ENCODE measurements at regions not wholly inside any gene's neighbourhood (a gene's known extent, or its start where the extent isn't known, plus 50 kb on each side); places are given as distances from the start of the nearest gene placed in this dataset.

DNA sequence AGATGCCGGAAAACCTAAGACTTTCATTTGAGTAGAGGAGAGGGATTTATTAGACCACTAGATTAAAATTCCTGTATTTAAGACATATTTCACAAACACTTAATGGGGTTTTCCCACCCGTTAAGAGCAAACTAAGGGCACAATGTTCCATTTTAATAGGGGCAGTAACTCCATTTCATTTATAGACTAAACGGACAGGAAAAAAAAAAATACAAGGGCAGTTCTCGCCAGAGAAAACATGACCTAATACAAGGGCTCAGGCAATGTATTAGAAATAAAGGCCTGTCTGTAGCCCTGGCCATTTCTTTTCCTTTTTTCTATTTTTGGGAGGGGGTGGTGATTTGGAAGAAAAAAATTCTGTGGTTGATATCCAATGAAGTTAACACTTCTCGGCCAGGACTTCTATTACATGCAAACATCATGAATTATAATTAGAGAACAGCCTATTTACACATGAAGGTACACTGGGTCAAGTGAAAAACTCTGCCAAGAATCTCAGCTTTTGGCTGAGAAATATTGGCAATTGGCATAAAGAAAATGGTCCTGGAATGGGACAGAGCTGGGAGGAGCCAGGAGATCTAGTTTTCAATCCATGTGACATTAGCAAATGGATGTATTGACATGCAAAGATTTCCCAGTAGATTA, 641.1 kb upstream of the TBX3 start:
- ATAC-seq: no peak
- TF ChIP-seq RARB (CRISPR knock-in tag; IDR thresholded peaks at IDR 0.05): no peak
- TF ChIP-seq, protein P1, sequence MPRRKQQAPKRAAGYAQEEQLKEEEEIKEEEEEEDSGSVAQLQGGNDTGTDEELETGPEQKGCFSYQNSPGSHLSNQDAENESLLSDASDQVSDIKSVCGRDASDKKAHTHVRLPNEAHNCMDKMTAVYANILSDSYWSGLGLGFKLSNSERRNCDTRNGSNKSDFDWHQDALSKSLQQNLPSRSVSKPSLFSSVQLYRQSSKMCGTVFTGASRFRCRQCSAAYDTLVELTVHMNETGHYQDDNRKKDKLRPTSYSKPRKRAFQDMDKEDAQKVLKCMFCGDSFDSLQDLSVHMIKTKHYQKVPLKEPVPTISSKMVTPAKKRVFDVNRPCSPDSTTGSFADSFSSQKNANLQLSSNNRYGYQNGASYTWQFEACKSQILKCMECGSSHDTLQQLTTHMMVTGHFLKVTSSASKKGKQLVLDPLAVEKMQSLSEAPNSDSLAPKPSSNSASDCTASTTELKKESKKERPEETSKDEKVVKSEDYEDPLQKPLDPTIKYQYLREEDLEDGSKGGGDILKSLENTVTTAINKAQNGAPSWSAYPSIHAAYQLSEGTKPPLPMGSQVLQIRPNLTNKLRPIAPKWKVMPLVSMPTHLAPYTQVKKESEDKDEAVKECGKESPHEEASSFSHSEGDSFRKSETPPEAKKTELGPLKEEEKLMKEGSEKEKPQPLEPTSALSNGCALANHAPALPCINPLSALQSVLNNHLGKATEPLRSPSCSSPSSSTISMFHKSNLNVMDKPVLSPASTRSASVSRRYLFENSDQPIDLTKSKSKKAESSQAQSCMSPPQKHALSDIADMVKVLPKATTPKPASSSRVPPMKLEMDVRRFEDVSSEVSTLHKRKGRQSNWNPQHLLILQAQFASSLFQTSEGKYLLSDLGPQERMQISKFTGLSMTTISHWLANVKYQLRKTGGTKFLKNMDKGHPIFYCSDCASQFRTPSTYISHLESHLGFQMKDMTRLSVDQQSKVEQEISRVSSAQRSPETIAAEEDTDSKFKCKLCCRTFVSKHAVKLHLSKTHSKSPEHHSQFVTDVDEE (CRISPR knock-in tag; IDR thresholded peaks at IDR 0.05): no peak
- no peak for TF ChIP-seq PPARA (CRISPR knock-in tag; IDR thresholded peaks at IDR 0.05; ENCODE audit: borderline replicate concordance)
- TF ChIP-seq ARNTL (CRISPR knock-in tag; IDR thresholded peaks at IDR 0.05; ENCODE audit: borderline replicate concordance, low read depth): no peak
- TF ChIP-seq, protein P2, sequence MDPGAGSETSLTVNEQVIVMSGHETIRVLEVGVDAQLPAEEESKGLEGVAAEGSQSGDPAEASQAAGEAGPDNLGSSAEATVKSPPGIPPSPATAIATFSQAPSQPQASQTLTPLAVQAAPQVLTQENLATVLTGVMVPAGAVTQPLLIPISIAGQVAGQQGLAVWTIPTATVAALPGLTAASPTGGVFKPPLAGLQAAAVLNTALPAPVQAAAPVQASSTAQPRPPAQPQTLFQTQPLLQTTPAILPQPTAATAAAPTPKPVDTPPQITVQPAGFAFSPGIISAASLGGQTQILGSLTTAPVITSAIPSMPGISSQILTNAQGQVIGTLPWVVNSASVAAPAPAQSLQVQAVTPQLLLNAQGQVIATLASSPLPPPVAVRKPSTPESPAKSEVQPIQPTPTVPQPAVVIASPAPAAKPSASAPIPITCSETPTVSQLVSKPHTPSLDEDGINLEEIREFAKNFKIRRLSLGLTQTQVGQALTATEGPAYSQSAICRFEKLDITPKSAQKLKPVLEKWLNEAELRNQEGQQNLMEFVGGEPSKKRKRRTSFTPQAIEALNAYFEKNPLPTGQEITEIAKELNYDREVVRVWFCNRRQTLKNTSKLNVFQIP (CRISPR knock-in tag; IDR thresholded peaks at IDR 0.05; ENCODE audit: borderline replicate concordance, low read depth): no peak
- TF ChIP-seq ZNF70 (CRISPR knock-in tag; IDR thresholded peaks at IDR 0.05): no peak
- TF ChIP-seq, protein P3, sequence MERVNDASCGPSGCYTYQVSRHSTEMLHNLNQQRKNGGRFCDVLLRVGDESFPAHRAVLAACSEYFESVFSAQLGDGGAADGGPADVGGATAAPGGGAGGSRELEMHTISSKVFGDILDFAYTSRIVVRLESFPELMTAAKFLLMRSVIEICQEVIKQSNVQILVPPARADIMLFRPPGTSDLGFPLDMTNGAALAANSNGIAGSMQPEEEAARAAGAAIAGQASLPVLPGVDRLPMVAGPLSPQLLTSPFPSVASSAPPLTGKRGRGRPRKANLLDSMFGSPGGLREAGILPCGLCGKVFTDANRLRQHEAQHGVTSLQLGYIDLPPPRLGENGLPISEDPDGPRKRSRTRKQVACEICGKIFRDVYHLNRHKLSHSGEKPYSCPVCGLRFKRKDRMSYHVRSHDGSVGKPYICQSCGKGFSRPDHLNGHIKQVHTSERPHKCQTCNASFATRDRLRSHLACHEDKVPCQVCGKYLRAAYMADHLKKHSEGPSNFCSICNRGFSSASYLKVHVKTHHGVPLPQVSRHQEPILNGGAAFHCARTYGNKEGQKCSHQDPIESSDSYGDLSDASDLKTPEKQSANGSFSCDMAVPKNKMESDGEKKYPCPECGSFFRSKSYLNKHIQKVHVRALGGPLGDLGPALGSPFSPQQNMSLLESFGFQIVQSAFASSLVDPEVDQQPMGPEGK (CRISPR knock-in tag; IDR thresholded peaks at IDR 0.05; ENCODE audit: borderline replicate concordance): no peak

DNA sequence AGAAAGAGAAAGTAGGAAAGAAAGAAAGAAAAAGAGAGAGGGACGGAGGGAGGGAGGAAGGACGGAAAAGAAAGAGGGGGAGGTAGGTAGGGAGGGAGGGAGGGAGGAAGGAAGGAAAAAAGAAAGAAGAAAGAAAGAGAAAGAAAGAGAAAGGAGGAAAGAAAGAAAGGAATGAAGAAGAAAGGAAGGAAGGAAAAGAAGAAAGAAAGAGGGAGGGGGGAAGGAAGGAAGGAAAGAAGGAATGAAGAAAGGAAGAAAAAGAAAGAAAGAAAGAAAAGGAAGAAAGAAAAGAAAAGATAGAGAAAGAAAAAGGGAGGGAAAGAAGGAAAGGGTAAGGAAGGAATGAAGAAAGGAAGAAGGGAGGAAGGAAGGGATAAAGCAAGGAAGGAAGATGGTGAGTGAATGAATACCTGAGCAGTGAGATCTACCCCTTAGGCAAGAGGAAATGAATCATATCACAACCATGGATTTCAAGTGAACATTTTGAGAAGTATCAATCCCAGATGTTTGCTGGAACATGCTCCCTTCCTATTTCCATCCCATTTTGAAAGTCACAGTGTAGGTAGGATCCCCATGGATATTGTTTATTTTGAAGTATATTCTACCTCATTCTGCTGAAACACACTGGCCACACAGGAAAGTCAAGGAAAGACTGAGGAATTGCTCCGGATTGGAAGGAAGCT, 639.4 kb upstream of the TBX3 start:
- TF ChIP-seq ARNTL (CRISPR knock-in tag; IDR thresholded peaks at IDR 0.05; ENCODE audit: borderline replicate concordance, low read depth): no peak
- TF ChIP-seq OSR1 (CRISPR knock-in tag; IDR thresholded peaks at IDR 0.05): no peak
- no peak for TF ChIP-seq SNAI2 (CRISPR knock-in tag; IDR thresholded peaks at IDR 0.05)
- TF ChIP-seq BACH2 (CRISPR knock-in tag; IDR thresholded peaks at IDR 0.05; ENCODE audit: borderline replicate concordance): no peak
- TF ChIP-seq ESRRG (CRISPR knock-in tag; IDR thresholded peaks at IDR 0.05): no peak
- peak; percentile 64 for ATAC-seq

- ATAC-seq: peak; percentile 86
- TF ChIP-seq SNAI2 (CRISPR knock-in tag; IDR thresholded peaks at IDR 0.05) (no peak), ZNF70 (CRISPR knock-in tag; IDR thresholded peaks at IDR 0.05) (no peak), PPARA (CRISPR knock-in tag; IDR thresholded peaks at IDR 0.05; ENCODE audit: borderline replicate concordance) (no peak), CSDC2 (CRISPR knock-in tag; IDR thresholded peaks at IDR 0.05) (no peak)
- TF ChIP-seq, protein P1 (CRISPR knock-in tag; IDR thresholded peaks at IDR 0.05): no peak
Observed at GRCh38 chr12:115322275-115322674, 638.3 kb upstream of the TBX3 start.

DNA sequence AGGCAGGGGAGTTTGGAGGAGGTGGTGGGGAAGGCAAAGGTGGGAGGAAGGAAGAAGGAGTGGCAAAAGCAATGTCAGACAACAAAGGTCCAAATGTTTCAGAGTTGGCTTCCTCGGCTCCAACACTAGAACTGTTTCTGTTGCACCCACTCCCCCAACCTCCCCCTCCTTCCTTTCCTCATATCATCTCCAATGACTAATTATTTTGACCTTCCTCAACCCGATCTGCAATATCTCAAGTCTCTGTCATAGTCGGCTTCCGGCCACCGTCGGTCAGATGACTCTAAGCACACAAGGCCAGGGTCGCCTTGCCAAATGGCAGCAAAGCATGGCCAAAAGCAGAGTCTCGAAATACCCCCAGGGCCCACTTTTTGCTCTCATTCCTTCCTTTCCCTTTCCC, 637.0 kb upstream of the TBX3 start:
- no peak for TF ChIP-seq SNAI2 (CRISPR knock-in tag; IDR thresholded peaks at IDR 0.05)
- no peak for TF ChIP-seq OSR1 (CRISPR knock-in tag; IDR thresholded peaks at IDR 0.05)
- TF ChIP-seq, protein P3 (CRISPR knock-in tag; IDR thresholded peaks at IDR 0.05; ENCODE audit: borderline replicate concordance): no peak
- no peak for TF ChIP-seq ARNTL (CRISPR knock-in tag; IDR thresholded peaks at IDR 0.05; ENCODE audit: borderline replicate concordance, low read depth)
- TF ChIP-seq, protein P1 (CRISPR knock-in tag; IDR thresholded peaks at IDR 0.05): no peak
- TF ChIP-seq ISL1 (CRISPR knock-in tag; IDR thresholded peaks at IDR 0.05): 0 out of 2 replicates have a peak, but pooled peaks have one; percentile 5
- no peak for TF ChIP-seq PPARA (CRISPR knock-in tag; IDR thresholded peaks at IDR 0.05; ENCODE audit: borderline replicate concordance)
- no peak for TF ChIP-seq ZFP3 (CRISPR knock-in tag; IDR thresholded peaks at IDR 0.05)
- TF ChIP-seq CREB5 (CRISPR knock-in tag; IDR thresholded peaks at IDR 0.05; ENCODE audit: low read depth): no peak
- no peak; the same call in 2 of the 3 replicates for ATAC-seq
